HL-60 (cell line): ENCODE measurements at regions not wholly inside any gene's neighbourhood (a gene's known extent, or its start where the extent isn't known, plus 50 kb on each side); places are given as distances from the start of the nearest gene placed in this dataset.

Experiments used
- GABPA ChIP-seq: IDR thresholded peaks from 2 replicates; pipeline ENCODE4 v1.6.1; 2012; ENCODE audit warnings: low read depth
- POLR2AphosphoS5 ChIP-seq: IDR thresholded peaks from 2 replicates; pipeline ENCODE4 v1.6.1; 2012; ENCODE audit warnings: low read depth
- SPI1 ChIP-seq: IDR thresholded peaks from 2 replicates; pipeline ENCODE4 v1.6.1; 2012; ENCODE audit warnings: low read depth, mild to moderate bottlenecking, borderline replicate concordance
- TF ChIP-seq, protein P1 (sequence below): IDR thresholded peaks from one replicate; pipeline ENCODE4 v1.5.1; 2011; ENCODE audit warnings: low read length, control low read depth, inconsistent platforms; ENCODE audit not compliant: insufficient read depth
- TF ChIP-seq, protein P2 (sequence below): IDR thresholded peaks from 2 replicates; pipeline ENCODE4 v1.6.1; 2012; ENCODE audit warnings: low read depth; ENCODE audit not compliant: insufficient replicate concordance

DNA sequence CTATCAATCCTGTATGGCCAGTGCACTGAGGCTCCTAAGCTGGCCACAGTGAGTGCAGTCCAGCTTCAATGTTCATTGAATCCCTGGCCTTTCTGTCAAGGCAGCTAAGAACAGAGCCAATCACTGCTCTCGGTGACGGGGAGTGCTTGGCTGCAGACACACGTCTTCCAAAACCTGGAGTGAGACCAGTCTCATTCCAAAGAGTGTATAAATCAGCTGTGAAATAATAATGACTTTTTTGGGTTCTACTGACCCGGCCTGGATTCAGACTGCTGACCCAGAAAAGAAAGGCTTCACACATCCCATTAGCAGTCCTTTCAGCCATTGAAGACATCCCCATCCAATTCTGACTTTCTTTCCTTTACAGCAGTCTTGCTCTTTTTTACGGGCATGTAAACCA, 665.5 kb downstream of the GBE1 start:
- TF ChIP-seq, protein P1, sequence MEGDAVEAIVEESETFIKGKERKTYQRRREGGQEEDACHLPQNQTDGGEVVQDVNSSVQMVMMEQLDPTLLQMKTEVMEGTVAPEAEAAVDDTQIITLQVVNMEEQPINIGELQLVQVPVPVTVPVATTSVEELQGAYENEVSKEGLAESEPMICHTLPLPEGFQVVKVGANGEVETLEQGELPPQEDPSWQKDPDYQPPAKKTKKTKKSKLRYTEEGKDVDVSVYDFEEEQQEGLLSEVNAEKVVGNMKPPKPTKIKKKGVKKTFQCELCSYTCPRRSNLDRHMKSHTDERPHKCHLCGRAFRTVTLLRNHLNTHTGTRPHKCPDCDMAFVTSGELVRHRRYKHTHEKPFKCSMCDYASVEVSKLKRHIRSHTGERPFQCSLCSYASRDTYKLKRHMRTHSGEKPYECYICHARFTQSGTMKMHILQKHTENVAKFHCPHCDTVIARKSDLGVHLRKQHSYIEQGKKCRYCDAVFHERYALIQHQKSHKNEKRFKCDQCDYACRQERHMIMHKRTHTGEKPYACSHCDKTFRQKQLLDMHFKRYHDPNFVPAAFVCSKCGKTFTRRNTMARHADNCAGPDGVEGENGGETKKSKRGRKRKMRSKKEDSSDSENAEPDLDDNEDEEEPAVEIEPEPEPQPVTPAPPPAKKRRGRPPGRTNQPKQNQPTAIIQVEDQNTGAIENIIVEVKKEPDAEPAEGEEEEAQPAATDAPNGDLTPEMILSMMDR: no peak
- TF ChIP-seq POLR2AphosphoS5 (no peak), GABPA (no peak), SPI1 (no peak)
- TF ChIP-seq, protein P2, sequence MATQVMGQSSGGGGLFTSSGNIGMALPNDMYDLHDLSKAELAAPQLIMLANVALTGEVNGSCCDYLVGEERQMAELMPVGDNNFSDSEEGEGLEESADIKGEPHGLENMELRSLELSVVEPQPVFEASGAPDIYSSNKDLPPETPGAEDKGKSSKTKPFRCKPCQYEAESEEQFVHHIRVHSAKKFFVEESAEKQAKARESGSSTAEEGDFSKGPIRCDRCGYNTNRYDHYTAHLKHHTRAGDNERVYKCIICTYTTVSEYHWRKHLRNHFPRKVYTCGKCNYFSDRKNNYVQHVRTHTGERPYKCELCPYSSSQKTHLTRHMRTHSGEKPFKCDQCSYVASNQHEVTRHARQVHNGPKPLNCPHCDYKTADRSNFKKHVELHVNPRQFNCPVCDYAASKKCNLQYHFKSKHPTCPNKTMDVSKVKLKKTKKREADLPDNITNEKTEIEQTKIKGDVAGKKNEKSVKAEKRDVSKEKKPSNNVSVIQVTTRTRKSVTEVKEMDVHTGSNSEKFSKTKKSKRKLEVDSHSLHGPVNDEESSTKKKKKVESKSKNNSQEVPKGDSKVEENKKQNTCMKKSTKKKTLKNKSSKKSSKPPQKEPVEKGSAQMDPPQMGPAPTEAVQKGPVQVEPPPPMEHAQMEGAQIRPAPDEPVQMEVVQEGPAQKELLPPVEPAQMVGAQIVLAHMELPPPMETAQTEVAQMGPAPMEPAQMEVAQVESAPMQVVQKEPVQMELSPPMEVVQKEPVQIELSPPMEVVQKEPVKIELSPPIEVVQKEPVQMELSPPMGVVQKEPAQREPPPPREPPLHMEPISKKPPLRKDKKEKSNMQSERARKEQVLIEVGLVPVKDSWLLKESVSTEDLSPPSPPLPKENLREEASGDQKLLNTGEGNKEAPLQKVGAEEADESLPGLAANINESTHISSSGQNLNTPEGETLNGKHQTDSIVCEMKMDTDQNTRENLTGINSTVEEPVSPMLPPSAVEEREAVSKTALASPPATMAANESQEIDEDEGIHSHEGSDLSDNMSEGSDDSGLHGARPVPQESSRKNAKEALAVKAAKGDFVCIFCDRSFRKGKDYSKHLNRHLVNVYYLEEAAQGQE: no peak
